ENCODE measurements at regions not wholly inside any gene's neighbourhood (a gene's known extent, or its start where the extent isn't known, plus 50 kb on each side); places are given as distances from the start of the nearest gene placed in this dataset.

DNA sequence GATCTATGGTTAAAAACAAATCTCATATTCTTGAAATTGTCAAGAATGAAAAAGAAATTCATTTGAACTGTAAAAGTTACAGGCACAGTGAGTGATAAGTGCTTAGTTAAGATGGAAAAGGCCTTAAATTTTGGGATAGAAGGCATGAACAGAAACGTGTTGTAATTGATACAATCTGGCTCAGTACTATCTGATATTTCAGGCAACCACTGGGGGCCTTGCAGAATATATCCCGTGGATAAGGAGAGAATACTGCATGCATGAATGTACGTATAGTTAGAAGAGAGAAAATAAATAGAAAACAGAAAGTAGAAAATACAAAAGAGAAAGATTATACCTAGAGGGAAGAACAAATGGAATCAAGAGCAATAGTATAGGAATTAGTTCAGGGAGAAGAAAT, 741.4 kb upstream of the CCDC54 start:
- FAIRE-seq = no peak

DNA sequence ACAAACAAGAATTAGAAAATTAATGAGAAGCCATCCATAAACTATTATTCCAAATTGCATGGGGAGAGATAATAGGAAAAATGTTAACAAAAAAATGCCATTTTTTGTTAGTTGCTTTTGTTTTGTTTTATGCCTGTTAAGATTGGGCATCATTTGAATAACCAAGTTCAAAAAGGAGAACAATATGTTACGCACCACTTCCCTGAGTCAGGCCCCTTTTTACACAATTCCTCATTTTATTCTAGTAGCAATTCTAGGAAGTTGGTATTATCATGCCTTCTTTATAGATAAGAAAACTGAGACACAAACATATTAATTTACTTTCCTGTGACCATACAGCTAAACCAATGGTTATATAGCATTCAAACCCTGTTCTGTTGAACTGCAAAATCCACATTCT, 736.9 kb upstream of the CCDC54 start:
- FAIRE-seq = no peak

DNA sequence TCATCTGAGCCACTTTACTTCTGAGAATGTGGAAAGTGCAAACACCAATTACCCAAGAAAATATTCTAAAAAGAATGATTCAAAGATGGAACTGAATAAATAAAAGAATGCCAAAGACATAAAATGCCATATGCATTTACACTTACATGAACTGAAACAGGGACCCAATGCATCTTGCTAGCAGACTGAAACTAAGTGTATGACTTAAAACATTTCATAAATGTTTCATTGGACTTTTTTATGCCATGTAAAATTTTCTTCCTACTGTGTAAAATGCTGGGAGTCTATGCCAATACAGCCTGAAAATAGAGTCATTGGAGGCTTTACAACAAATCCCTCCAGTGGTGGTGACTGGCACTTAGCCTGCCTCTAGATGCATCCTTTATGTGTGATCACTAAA, 735.1 kb upstream of the CCDC54 start:
- FAIRE-seq = no peak

DNA sequence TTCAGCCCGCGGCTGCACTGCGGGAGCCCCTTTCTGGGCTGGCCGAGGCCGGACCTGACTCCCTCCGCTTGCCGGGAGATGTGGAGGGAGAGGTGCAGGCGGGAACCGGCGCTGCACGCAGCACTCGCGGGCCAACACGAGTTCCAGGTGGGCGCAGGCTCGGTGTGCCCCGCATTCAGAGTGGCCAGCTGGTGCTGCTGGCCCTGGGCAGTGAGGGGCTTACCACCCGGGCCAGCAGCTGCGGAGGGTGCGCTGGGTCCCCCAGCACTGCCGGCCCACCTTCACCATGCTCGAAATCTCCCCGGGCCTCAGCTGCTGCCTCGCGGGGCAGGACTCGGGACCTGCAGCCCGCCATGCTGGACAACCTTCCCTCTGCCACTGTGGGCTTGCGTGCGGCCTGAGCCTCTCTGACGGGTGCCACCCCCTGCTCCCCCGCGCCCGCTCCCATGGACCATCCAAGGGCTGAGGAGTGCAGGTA, 733.5 kb upstream of the CCDC54 start:
- no peak for FAIRE-seq

DNA sequence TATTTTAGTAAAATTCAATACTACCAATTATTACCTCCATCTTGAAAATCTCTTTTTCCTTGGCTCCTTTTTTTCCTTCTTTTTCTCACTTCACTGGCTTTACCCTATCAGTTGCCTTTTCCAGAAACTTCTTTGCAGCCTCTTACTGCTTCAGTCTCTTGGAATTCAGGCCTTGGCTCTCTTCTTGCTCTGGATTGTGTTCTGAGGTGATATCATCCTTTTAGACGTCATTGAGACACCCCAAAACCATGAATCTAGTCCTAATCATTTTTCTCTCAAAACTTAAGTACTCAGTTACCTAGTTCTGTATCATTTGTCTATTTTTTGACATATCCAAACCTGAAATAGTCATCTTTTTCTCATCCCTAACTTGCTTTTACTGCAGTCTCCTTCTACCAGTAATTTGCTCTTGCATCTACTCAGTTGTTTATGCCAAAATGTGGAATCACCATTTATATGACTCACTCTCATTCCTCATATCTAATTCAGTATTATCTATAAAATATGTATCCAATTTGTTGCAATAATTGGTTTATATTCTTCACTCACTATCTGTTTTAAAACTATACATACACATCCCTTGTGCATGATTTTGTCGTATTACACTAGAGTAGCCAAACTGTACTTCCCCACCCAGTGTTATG, 703.2 kb upstream of the CCDC54 start:
- FAIRE-seq = no peak

DNA sequence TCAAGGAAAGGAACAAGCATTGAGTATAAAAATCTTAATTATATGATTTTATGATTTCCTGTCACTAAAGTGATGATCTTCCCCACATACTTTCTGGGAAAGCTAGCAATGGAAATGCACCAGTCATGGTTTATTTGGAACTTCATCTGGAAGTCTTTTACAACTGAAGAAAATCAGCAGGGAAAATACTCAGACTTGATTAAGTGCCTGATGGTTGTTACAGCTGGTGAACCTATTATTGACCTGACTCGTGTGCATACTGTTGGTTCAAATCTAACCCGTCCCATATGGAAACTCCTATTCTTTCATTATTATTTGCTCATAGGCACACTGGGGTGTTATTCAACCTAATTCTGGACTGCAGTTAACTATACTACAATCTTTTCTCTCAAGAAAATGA, 701.8 kb upstream of the CCDC54 start:
- no peak for FAIRE-seq

DNA sequence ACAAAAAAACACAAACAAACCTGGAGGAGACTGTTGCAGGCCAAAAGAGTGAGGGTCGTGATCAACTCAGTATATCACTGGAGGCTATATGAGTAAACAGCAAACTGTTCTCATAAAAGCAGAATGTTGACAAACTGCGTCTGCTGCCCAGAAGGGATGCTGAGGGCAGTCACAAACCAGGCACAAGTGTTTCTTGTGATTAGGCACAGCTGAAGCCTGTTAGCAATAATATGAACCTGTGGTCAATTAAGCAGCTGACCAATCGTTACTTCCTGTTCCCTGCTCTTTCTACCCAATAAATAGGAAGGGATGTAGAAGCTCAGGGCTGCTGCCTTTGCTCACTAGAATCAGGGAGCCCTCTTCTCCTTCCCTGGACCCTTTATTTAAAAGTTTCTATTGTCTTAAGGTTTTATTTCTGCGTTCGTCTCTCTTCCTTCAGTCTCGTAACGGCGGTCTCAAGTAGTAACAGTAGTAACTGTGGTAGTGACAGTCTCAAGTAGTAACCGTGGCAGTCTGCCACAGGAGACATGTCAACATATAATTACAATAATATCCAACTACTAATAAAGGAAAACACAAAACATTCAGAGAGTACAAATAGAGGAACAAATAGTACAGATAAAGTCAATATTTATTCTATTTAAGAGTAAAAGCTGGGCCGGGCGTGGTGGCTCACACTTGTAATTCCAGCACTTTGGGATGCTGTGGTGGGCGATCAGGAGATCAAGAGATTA, 698.4 kb upstream of the CCDC54 start:
- FAIRE-seq = no peak

DNA sequence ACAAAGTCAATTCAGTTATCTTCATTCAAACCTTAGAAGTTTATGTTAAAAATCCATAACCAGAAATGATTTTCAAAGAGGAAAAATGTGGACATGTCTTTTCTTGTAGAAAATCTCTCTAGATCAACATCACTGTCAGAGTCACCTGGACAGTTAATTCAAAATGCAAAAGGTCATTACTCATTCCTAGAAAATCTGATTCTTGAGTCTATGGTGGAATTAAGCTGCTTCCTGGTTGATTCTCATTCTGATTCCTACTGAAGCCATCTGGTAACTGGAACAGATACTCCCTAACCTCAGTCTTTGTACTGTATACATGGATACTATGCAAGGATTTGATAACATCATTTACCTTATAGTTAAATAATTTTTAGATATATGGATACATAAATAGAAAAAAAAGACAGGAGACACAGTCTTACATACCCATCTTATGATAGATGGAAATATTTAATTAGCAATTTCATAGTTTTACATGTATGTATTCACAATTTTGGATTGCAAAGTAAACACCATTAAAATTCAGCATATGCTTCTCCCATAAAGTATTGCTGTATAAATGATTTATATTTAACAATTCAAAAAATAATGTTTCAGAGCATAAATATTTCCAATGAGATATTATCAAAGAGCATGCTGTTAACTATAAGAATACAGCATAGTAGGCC, 693.2 kb upstream of the CCDC54 start:
- FAIRE-seq = no peak

DNA sequence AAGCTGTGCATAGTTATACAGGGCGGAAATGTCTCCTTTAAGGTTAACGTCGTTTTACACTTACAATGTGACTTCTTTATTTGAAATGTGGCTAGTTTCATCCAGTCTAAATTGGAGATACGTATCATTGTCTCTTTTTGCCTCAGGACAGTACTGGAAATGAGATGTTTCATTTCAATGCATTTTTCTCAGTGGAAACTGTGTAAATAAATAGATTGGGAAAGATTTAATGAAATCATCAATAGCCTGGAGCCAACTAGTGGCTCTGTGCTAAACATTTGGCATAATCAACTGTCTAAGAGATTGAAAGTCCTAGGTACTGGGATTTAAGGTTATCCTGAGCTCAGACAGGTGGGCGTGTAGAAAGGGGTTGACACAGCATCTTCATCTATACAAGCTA, 691.5 kb upstream of the CCDC54 start:
- FAIRE-seq = no peak

DNA sequence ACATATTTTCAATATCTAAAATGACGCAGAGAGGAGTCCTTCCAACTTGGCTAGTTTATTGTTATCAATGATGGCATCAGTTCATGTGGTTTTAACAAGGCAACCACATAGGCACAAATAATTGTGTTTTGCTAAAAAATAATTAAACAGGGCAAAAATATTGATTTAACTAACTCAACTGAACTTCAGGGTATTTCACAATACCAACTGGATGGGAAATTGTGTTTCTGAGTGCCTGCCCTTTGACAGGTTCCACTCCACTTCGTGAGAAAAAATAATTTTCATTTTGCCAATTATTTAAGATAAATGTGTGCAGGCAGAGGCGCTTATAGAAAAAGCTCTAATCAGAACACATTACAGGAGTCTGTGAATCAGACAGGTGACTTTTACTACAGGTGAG, 689.3 kb upstream of the CCDC54 start:
- FAIRE-seq = no peak

DNA sequence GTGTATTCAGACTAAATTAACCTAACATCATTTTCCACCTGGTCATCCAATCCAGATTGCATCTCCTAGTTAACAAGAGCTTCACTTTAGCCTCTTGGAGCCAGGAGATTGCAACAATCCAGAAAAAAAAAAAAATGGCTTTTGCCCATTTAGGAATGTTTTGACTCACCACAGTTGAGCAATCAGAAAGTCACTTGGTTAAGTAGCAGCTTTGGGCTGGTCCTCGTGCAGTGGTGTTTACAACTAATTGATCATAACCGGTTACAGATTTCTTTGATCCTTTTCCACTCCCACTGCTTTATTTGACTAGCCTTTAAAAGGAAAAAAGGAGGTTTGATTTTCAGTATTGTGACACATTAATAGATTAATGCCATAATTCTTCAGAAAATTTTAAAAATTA, 688.8 kb upstream of the CCDC54 start:
- FAIRE-seq = no peak

DNA sequence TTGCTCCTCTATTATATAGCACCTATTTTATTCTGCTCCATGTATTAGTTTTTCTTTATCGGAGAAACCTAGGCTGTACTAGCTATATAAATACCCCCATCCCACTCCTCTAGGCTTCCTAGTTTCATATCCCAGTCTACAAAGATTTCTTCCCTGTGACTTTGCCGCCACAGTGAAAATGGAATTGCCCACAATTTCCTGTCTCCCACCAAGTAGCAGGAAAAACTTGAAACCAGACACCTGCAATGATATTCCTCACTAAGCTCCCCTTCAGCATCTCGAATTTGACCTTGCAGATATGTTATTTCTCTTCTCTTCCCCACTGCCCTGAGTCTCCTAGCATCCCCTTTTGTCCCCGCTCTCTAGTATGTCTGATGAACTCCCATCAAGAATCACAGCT, 685.8 kb upstream of the CCDC54 start:
- no peak for FAIRE-seq

DNA sequence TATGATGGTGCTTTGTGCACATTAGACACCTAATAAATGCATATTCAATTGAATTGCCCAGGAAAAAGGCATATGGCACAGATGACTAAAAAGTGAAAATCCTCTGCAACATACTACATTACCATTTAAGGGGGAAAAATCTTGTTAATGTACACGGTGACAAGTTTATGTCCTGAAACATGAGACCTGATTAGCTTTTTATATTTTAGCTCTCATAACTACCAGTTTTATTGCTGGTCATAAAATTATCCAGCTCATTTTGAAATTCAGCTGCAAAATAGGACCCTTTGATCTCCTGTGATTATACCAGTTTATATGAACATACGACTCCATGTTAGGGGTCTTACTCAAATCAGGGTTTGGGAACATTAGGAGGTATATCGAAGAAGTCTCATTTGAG, 684.6 kb upstream of the CCDC54 start:
- no peak for FAIRE-seq

DNA sequence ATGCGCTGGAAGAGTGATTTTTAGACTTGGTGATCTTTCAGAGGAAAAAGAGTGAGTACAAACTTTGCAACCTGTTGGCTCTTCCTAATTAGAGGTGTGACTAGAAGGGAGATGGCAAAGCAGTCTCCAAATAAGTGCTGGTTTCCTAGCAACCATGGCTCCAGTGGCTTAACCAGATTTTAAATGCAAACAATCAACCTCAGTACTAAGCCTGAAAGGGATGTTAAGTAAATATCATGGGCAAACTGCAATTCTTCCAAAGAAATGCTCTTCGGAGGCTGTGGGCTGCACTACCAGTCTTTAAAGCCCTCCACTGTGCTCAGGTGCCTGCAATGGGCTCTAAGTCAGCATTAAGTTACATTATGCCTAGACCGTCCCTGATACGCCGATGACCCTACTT, 678.1 kb upstream of the CCDC54 start:
- FAIRE-seq = no peak

DNA sequence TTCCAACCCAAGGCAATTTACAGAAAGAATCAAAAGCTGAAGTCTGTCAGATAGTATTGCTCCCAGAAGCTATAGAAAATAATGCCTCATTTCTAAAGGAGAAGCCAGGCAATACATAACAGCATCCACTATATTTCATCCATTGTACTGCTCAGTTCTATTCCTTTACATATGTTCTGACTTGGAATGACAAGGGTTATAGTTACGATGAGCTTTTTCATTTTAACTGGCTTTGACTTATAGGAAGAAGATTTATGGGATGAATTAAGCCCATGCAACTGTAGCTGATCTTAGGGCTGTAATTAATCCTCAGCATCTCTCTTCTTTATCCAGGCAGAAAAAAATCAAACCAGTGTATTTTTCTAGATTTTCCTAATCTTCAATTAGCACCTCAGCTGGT, 676.3 kb upstream of the CCDC54 start:
- FAIRE-seq = no peak

DNA sequence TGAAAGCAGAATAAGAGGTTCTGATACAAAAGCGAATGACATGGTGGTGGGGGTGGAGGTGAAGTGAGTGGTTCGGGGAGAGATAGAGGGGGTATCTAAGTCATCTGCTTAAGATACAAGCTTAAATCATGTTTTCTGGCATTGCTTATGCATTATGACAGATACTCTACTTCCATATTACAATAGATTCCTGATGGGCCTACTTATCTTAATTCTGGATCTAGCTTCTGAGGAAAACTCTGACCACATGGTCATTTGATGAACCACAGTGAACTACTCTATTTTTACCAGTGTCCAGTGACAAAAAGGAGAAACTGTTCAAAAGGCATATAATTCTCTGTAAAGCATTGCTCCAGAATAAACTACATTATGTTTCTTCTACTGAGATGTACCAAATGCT, 673.7 kb upstream of the CCDC54 start:
- no peak for FAIRE-seq

DNA sequence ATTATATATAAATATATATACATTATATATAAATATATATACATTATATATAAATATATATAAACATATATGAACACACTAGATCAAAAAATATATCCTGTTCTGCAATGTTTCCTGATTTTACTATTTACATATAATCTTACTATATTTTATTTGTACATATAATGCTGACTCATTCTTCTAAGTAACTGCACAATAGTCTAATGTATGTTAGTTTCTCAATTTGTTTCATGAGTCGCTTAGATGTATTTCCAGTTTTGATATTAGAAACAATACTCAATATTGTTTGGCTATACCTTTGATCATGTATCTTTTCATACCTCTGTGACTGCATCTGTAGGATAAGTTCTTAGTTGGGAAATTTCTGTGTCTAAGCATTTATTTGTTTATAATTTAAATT, 669.9 kb upstream of the CCDC54 start:
- FAIRE-seq = no peak

DNA sequence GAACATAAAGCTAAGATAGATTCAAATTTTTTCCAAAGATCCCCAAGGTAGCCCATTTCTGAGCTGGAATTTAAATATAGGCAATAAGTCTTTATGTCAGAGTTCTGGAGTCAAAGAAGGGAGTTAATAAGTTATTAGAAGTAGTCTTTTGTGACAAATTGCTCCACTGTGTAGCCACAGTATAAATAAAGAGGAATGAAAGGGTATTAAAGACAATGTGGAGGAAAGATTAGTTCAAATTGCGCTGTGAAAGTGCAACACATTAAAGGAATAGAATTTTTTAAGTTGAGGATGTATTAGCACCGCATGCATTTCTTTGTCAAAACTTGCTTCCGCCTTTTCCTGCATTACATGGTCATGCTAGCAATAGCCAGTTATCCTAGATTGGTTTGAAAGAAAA, 666.6 kb upstream of the CCDC54 start:
- no peak for FAIRE-seq

DNA sequence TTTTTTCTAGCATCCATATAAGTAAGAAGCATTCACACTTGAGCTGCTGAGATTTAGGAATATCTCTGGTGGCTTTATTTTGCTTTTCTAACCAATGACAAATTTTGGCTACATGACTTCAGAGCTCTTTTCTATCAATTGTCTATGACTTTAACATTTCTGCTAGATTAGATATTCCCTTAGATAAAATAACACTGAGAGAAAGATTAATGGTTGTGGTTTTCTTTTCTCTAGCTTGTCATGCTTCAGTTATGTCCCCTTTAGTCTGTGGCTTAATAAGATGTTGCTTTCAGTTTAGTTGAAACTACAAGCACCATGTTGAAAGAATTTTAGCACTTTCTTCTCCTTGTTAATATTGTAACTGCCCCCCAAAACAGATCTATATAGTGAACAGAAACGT, 665.6 kb upstream of the CCDC54 start:
- FAIRE-seq = no peak

DNA sequence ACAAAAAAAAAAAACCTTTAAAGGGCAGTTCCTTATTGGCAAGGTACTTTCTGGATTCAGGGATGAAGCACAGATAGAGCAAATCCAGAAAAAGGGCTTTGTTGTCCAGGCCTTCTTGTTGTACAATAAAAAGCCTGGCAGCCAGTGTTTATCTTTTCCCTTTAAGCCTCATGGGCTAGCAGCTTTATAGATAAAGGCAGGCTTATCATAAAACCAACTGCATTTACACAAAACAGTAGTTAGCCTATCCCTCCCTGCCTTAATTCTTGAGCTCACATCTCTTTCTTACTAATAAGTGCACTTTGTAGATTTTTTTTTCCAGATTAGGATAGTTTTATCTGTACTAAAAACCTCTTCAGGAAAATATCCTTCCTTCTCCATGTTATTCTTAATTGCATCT, 662.8 kb upstream of the CCDC54 start:
- FAIRE-seq = no peak

DNA sequence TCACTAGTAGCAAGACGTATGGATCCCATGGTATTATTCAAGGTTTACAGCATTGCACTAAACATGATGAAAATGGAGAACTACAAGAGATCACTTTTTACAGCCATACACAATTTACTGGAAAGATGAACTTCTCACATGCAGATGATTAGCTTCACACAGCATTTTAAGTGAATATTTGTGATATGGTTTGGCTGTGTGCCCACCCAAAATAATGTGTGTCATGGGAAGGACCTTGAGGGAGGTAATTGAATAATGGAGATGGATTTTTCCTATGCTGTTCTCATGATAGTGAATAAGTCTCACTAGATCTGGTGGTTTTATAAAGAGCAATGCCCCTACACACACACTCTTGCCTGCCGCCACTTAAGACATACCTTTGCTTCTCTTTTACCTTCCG, 662.0 kb upstream of the CCDC54 start:
- no peak for FAIRE-seq

DNA sequence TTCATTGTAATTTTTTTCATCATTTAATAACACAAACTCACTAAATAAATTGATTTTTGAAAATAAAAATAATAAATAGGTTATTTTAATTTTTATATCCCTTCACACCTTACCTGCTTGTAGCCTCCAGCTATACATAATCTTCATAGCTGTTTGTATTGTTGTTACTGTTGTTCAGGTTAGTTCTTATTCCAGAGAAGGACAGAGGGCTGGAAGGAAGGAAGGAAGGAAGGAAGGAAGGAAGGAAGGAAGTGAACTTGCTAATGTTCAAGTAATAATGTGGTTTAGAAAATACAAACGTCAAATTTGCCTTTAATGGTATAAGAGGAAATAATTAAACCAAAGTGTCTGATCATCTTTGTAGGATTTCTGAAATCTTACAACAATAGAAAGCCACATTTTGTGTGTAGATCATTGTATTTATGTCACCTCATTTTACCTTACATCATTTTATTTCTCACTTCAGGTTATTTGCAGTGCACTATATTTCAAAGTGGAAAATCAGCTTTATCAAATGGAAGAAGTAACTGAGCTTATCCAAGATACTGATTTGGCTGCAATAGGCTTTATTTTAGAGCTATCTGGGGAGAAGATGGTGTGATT, 660.0 kb upstream of the CCDC54 start:
- no peak for FAIRE-seq

DNA sequence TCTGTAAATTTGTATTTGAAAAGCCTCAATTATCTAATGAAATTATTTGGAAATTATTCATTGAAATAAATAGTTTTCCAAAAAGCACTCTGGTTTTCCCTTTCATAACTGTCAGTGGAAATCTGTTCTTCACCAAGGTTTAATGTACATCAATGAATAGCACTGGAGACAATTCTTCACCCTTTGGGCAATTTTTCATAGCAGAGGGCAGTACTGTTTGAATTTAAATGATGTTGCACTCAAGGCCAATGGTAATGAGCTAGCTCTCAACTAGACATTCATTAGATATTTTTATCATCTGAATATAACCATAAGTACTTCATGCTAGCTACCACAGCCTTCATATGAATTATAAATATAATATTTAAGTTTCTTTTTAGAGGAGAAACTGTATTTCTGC, 658.2 kb upstream of the CCDC54 start:
- FAIRE-seq = no peak

DNA sequence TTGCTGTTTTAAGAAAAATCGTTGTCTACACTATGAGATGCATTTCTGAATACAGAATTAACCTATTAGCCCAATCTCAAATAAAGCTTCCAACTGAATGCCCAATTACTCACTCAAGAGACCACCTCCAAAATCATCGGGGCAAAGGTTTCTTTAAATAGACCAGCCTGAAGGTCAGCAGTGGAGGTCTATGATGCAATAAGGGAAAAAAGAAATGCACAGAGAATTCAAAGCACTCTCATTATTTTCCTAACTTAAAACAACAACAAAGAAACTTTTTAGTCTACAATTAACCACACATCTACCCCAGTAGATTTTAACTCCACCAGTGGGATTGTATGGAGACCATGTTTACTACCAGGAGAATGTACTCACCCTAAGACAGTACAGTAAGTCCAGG, 657.7 kb upstream of the CCDC54 start:
- no peak for FAIRE-seq

Data from colon (tissue), 2 donors.